ENCODE measurements at regions not wholly inside any gene's neighbourhood (a gene's known extent, or its start where the extent isn't known, plus 50 kb on each side); places are given as distances from the start of the nearest gene placed in this dataset.

GRCh38 chr7:41818765-41819398 is 116.0 kb upstream of the INHBA start:
- peaks cover 9 to 15% of the 10 kb centered on the region in 2 donors for H3K4me1 Mint-ChIP-seq (ENCODE audit: low read depth in 2 of 2)
- no peak overlapping the region for H3K4me3 Mint-ChIP-seq
- no peak overlapping the region for H3K27ac Mint-ChIP-seq
- DNase-seq = no peak
- H3K9me3 Mint-ChIP-seq = no peaks in the 10 kb centered on the region
- H3K36me3 Mint-ChIP-seq (ENCODE audit: insufficient read depth) = peaks cover 3% of the 10 kb centered on the region
- no peak for ATAC-seq (replicated peaks)
- H3K27me3 Mint-ChIP-seq = peaks cover 0 to 9% of the 10 kb centered on the region in 2 donors

GRCh38 chr7:41817386-41817785 is 114.5 kb upstream of the INHBA start:
- H3K36me3 Mint-ChIP-seq (ENCODE audit: insufficient read depth) = peaks cover 3% of the 10 kb centered on the region
- H3K27ac Mint-ChIP-seq = peak overlapping the region in 1 of 2 donors; percentile 39
- peaks cover 9 to 15% of the 10 kb centered on the region in 2 donors for H3K4me1 Mint-ChIP-seq (ENCODE audit: low read depth in 2 of 2)
- no peaks in the 10 kb centered on the region for H3K27me3 Mint-ChIP-seq
- ATAC-seq (replicated peaks) (peak; percentile 72), DNase-seq (no peak)
- no peaks in the 10 kb centered on the region for H3K9me3 Mint-ChIP-seq
- H3K4me3 Mint-ChIP-seq = no peak overlapping the region

GRCh38 chr7:41816111-41816510 is 113.2 kb upstream of the INHBA start:
- peaks cover 3% of the 10 kb centered on the region for H3K36me3 Mint-ChIP-seq (ENCODE audit: insufficient read depth)
- H3K27ac Mint-ChIP-seq = peak overlapping the region in 1 of 2 donors; percentile 24
- H3K4me3 Mint-ChIP-seq = peak overlapping the region in 1 of 2 donors; percentile 13
- DNase-seq = no peak
- H3K9me3 Mint-ChIP-seq = no peaks in the 10 kb centered on the region
- H3K4me1 Mint-ChIP-seq (ENCODE audit: low read depth in 2 of 2) = peaks cover 9 to 15% of the 10 kb centered on the region in 2 donors
- no peaks in the 10 kb centered on the region for H3K27me3 Mint-ChIP-seq
- peak; percentile 58 for ATAC-seq (replicated peaks)

GRCh38 chr7:41814888-41815287 is 112.0 kb upstream of the INHBA start:
- no peak overlapping the region for H3K27ac Mint-ChIP-seq
- DNase-seq (no peak), ATAC-seq (replicated peaks) (no peak)
- peaks cover 3% of the 10 kb centered on the region for H3K36me3 Mint-ChIP-seq (ENCODE audit: insufficient read depth)
- H3K4me1 Mint-ChIP-seq (ENCODE audit: low read depth in 2 of 2) = peaks cover 9 to 15% of the 10 kb centered on the region in 2 donors
- H3K27me3 Mint-ChIP-seq = no peaks in the 10 kb centered on the region
- H3K4me3 Mint-ChIP-seq = peak overlapping the region in 1 of 2 donors; percentile 15
- H3K9me3 Mint-ChIP-seq = no peaks in the 10 kb centered on the region

GRCh38 chr7:41813286-41813685 is 110.4 kb upstream of the INHBA start:
- Mint-ChIP-seq H3K4me1 (ENCODE audit: low read depth in 2 of 2) (peaks cover 9 to 15% of the 10 kb centered on the region in 2 donors), H3K27ac (no peak overlapping the region), H3K4me3 (no peak overlapping the region), H3K9me3 (no peaks in the 10 kb centered on the region), H3K27me3 (no peaks in the 10 kb centered on the region), H3K36me3 (ENCODE audit: insufficient read depth) (peaks cover 3% of the 10 kb centered on the region)
- DNase-seq (no peak), ATAC-seq (replicated peaks) (no peak)

GRCh38 chr7:41811941-41812340 is 109.1 kb upstream of the INHBA start:
- H3K4me3 Mint-ChIP-seq = no peak overlapping the region
- ATAC-seq (replicated peaks) (no peak), DNase-seq (no peak)
- peaks cover 6 to 15% of the 10 kb centered on the region in 2 donors for H3K4me1 Mint-ChIP-seq (ENCODE audit: low read depth in 2 of 2)
- H3K27me3 Mint-ChIP-seq = no peaks in the 10 kb centered on the region
- H3K9me3 Mint-ChIP-seq = no peaks in the 10 kb centered on the region
- no peak overlapping the region for H3K27ac Mint-ChIP-seq
- H3K36me3 Mint-ChIP-seq (ENCODE audit: insufficient read depth) = peaks cover 3% of the 10 kb centered on the region

- Mint-ChIP-seq H3K4me3 (no peak overlapping the region), H3K9me3 (no peaks in the 10 kb centered on the region), H3K27ac (no peak overlapping the region), H3K4me1 (ENCODE audit: low read depth in 2 of 2) (peaks cover 0 to 6% of the 10 kb centered on the region in 2 donors), H3K27me3 (no peaks in the 10 kb centered on the region), H3K36me3 (ENCODE audit: insufficient read depth) (peaks cover 2% of the 10 kb centered on the region)
- DNase-seq (no peak), ATAC-seq (replicated peaks) (no peak)
Measured at GRCh38 chr7:41809940-41810576, 107.2 kb upstream of the INHBA start.

- DNase-seq (no peak), ATAC-seq (replicated peaks) (no peak)
- Mint-ChIP-seq H3K27me3 (no peaks in the 10 kb centered on the region), H3K4me3 (no peak overlapping the region), H3K4me1 (ENCODE audit: low read depth in 2 of 2) (peaks cover 0 to under 1% of the 10 kb centered on the region in 2 donors), H3K36me3 (ENCODE audit: insufficient read depth) (no peaks in the 10 kb centered on the region), H3K9me3 (no peaks in the 10 kb centered on the region), H3K27ac (no peak overlapping the region)
Measured at GRCh38 chr7:41809529-41809939, 106.6 kb upstream of the INHBA start.

GRCh38 chr7:41809116-41809515 is 106.2 kb upstream of the INHBA start:
- ATAC-seq (replicated peaks) = no peak
- Mint-ChIP-seq H3K36me3 (ENCODE audit: insufficient read depth) (no peaks in the 10 kb centered on the region), H3K4me3 (no peak overlapping the region), H3K27ac (no peak overlapping the region), H3K4me1 (ENCODE audit: low read depth in 2 of 2) (no peaks in the 10 kb centered on the region), H3K27me3 (no peaks in the 10 kb centered on the region), H3K9me3 (no peaks in the 10 kb centered on the region)
- DNase-seq = no peak

GRCh38 chr7:41808541-41808940 is 105.7 kb upstream of the INHBA start:
- Mint-ChIP-seq H3K27ac (no peak overlapping the region), H3K27me3 (no peaks in the 10 kb centered on the region), H3K4me1 (ENCODE audit: low read depth in 2 of 2) (no peaks in the 10 kb centered on the region), H3K4me3 (no peak overlapping the region), H3K36me3 (ENCODE audit: insufficient read depth) (no peaks in the 10 kb centered on the region), H3K9me3 (no peaks in the 10 kb centered on the region)
- ATAC-seq (replicated peaks) = no peak
- DNase-seq = no peak

GRCh38 chr7:41803569-41803968 is 100.7 kb upstream of the INHBA start:
- Mint-ChIP-seq H3K36me3 (ENCODE audit: insufficient read depth) (no peaks in the 10 kb centered on the region), H3K9me3 (no peaks in the 10 kb centered on the region), H3K27me3 (no peaks in the 10 kb centered on the region), H3K27ac (no peak overlapping the region), H3K4me1 (ENCODE audit: low read depth in 2 of 2) (no peaks in the 10 kb centered on the region), H3K4me3 (no peak overlapping the region)
- no peak for DNase-seq
- ATAC-seq (replicated peaks) = no peak

GRCh38 chr7:41796331-41796730 is 93.4 kb upstream of the INHBA start:
- H3K36me3 Mint-ChIP-seq (ENCODE audit: insufficient read depth) = no peaks in the 10 kb centered on the region
- H3K4me1 Mint-ChIP-seq (ENCODE audit: low read depth in 2 of 2) = no peaks in the 10 kb centered on the region
- peaks cover 0 to 14% of the 10 kb centered on the region in 2 donors for H3K27me3 Mint-ChIP-seq
- no peak overlapping the region for H3K27ac Mint-ChIP-seq
- no peaks in the 10 kb centered on the region for H3K9me3 Mint-ChIP-seq
- ATAC-seq (replicated peaks) (no peak), DNase-seq (no peak)
- H3K4me3 Mint-ChIP-seq = no peak overlapping the region

- Mint-ChIP-seq H3K4me3 (no peak overlapping the region), H3K4me1 (ENCODE audit: low read depth in 2 of 2) (no peaks in the 10 kb centered on the region), H3K9me3 (no peaks in the 10 kb centered on the region), H3K27ac (no peak overlapping the region), H3K27me3 (peaks cover 0 to 14% of the 10 kb centered on the region in 2 donors), H3K36me3 (ENCODE audit: insufficient read depth) (no peaks in the 10 kb centered on the region)
- DNase-seq (no peak), ATAC-seq (replicated peaks) (no peak)
Measured at GRCh38 chr7:41795276-41795833, 92.5 kb upstream of the INHBA start.

GRCh38 chr7:41793556-41793955 is 90.7 kb upstream of the INHBA start:
- Mint-ChIP-seq H3K36me3 (ENCODE audit: insufficient read depth) (no peaks in the 10 kb centered on the region), H3K9me3 (no peaks in the 10 kb centered on the region), H3K4me1 (ENCODE audit: low read depth in 2 of 2) (no peaks in the 10 kb centered on the region), H3K27me3 (peaks cover 0 to 14% of the 10 kb centered on the region in 2 donors), H3K27ac (no peak overlapping the region), H3K4me3 (no peak overlapping the region)
- ATAC-seq (replicated peaks) (no peak), DNase-seq (no peak)

Data from effector memory CD8-positive, alpha-beta T cell (primary cell).